ENCODE measurements at regions not wholly inside any gene's neighbourhood (a gene's known extent, or its start where the extent isn't known, plus 50 kb on each side); places are given as distances from the start of the nearest gene placed in this dataset.

DNA sequence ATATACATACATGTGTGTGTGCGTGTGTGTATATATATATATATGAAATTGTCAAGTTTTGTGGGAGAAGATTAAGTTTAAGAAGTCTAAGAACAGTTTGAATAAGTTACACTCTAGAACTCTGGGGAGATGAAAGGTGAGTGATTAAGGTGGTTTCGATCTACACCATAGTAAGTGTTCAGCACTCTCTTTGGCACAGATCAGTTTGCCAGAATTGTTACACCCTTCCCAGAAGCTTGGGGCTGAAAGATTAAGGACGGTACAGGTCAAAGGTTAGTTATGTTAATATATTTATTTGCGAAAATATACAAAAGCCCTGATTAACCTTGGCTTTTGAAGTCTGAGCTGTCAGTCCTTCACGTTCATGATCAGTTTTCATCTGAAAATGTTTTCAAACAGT is 309.1 kb downstream of the KLF5 start:
- Histone ChIP-seq H3K36me3 (ENCODE audit: control insufficient read depth, insufficient read depth, low read length) (no peaks in the 10 kb centered on the region), H3K27me3 (ENCODE audit: control insufficient read depth, insufficient read depth, low read length) (peaks cover 3% of the 10 kb centered on the region; the same call in 1 of the 2 replicates), H3K4me3 (ENCODE audit: low read depth, low read length) (no peak overlapping the region)
- TF ChIP-seq, protein P1, sequence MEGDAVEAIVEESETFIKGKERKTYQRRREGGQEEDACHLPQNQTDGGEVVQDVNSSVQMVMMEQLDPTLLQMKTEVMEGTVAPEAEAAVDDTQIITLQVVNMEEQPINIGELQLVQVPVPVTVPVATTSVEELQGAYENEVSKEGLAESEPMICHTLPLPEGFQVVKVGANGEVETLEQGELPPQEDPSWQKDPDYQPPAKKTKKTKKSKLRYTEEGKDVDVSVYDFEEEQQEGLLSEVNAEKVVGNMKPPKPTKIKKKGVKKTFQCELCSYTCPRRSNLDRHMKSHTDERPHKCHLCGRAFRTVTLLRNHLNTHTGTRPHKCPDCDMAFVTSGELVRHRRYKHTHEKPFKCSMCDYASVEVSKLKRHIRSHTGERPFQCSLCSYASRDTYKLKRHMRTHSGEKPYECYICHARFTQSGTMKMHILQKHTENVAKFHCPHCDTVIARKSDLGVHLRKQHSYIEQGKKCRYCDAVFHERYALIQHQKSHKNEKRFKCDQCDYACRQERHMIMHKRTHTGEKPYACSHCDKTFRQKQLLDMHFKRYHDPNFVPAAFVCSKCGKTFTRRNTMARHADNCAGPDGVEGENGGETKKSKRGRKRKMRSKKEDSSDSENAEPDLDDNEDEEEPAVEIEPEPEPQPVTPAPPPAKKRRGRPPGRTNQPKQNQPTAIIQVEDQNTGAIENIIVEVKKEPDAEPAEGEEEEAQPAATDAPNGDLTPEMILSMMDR (IDR thresholded peaks at IDR 0.05; ENCODE audit: insufficient read depth, low read depth, low read length): no peak
- ChIA-PET POLR2A (no interaction called here), CTCF (interaction anchor here (0.9 kb wide), 1 partner anchor 13 kb away, joined by 4 read pairs; no protein-coding TSS in a partner anchor)
- no peak for DNase-seq (ENCODE audit: low read depth)

DNA sequence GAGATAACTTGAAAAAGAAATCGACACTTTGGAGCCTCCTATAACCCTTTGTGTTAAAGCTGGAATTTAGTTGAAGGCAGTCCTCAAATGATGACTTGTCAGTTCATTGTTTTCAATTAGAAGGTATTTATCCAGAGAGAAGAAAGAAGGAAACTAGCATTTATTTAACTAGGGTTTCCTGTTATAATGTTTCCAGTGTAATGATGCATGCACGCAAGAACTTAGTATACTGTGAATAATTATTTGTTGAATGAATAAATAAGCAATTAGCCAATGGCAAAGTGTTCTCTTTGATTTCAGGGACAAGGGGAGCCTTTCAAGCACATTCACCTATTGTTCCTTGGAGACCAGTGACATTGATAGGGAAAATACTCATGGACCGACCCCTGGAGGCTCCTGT is 307.4 kb downstream of the KLF5 start:
- POLR2A ChIA-PET: no interaction called here
- H3K36me3 ChIP-seq (ENCODE audit: control insufficient read depth, insufficient read depth, low read length): no peaks in the 10 kb centered on the region
- TF ChIP-seq, protein P1 (IDR thresholded peaks at IDR 0.05; ENCODE audit: insufficient read depth, low read depth, low read length): no peak
- peaks cover 3% of the 10 kb centered on the region; the same call in 1 of the 2 replicates for H3K27me3 ChIP-seq (ENCODE audit: control insufficient read depth, insufficient read depth, low read length)
- CTCF ChIA-PET: no interaction called here
- no peak for DNase-seq (ENCODE audit: low read depth)
- no peak overlapping the region for H3K4me3 ChIP-seq (ENCODE audit: low read depth, low read length)

DNA sequence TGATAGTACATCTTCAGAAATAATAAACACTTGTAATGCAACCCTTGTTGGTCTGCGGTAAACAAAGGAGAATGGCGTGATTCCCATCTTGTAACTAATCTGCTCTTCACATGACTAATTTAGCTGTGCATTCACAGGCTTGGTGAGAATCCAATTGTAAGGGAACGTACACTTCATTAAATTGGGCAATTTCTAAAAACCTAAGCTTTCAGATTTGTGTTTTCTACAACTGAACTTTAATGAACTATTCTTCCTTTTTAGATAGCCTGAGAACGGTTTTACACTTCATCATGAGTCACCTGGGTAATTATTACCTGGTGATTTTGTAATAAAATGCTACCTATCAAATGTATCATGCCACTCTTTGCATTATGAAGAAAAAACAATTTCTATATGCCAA is 306.9 kb downstream of the KLF5 start:
- CTCF ChIA-PET: interaction anchor here (1.6 kb wide), 1 partner anchor 8 kb away, joined by 8 read pairs; no protein-coding TSS in a partner anchor
- H3K36me3 ChIP-seq (ENCODE audit: control insufficient read depth, insufficient read depth, low read length): no peaks in the 10 kb centered on the region
- TF ChIP-seq, protein P1 (IDR thresholded peaks at IDR 0.05; ENCODE audit: insufficient read depth, low read depth, low read length): no peak
- POLR2A ChIA-PET: no interaction called here
- DNase-seq (ENCODE audit: low read depth): no peak
- H3K27me3 ChIP-seq (ENCODE audit: control insufficient read depth, insufficient read depth, low read length): peaks cover 3% of the 10 kb centered on the region; the same call in 1 of the 2 replicates
- H3K4me3 ChIP-seq (ENCODE audit: low read depth, low read length): no peak overlapping the region

DNA sequence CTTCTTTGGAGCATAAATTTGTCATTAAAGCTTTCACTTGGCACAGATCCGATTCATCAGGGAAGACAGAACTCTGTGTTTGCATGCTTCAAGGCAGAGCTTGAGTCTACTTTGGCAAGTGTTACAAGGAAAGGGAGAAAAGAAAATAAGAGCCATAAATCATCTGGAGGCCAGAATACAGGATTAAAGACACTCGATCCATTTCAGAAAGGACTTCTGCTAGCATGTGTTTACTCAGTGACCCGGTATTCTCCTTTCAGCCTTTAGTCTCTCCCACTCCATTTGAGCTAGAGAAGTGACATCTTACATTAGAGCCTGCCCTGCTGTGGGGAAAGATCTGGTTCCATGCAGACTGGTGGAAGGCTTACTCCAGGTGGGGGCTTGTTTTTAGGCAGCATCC is 306.4 kb downstream of the KLF5 start:
- ChIA-PET POLR2A (no interaction called here), CTCF (interaction anchor here (1.6 kb wide), 1 partner anchor 8 kb away, joined by 8 read pairs; no protein-coding TSS in a partner anchor)
- no peak for DNase-seq (ENCODE audit: low read depth)
- H3K4me3 ChIP-seq (ENCODE audit: low read depth, low read length): no peak overlapping the region
- TF ChIP-seq, protein P1 (IDR thresholded peaks at IDR 0.05; ENCODE audit: insufficient read depth, low read depth, low read length): no peak
- no peaks in the 10 kb centered on the region for H3K36me3 ChIP-seq (ENCODE audit: control insufficient read depth, insufficient read depth, low read length)
- peaks cover 3% of the 10 kb centered on the region; the same call in 1 of the 2 replicates for H3K27me3 ChIP-seq (ENCODE audit: control insufficient read depth, insufficient read depth, low read length)

DNA sequence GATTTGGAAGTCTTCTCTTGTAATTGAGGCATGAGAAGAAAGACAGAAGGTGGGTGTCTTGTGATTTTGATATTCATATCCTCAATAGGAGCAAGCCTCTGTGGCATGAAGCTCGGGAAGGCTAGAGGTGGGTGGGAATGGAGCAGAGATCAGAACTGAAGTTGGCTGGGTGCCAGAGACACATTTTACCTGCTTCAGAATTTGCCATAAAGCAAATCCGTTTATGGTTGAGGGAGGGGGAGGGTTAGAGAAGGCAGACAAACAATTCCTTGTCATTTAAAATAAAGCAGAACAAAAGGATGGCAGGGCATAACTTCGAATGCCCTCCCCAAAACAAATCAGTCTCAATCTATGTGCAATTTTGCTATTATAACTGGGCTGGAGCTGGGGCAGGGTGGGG is 305.9 kb downstream of the KLF5 start:
- CTCF ChIA-PET: interaction anchor here (1.6 kb wide), 1 partner anchor 9 kb away, joined by 8 read pairs; no protein-coding TSS in a partner anchor

More for the DNA sequence above, 305.9 kb downstream of the KLF5 start:
- POLR2A ChIA-PET: no interaction called here
- no peak overlapping the region for H3K4me3 ChIP-seq (ENCODE audit: low read depth, low read length)
- no peaks in the 10 kb centered on the region for H3K36me3 ChIP-seq (ENCODE audit: control insufficient read depth, insufficient read depth, low read length)
- TF ChIP-seq, protein P1 (IDR thresholded peaks at IDR 0.05; ENCODE audit: insufficient read depth, low read depth, low read length): no peak
- DNase-seq (ENCODE audit: low read depth): no peak
- H3K27me3 ChIP-seq (ENCODE audit: control insufficient read depth, insufficient read depth, low read length): peaks cover 3% of the 10 kb centered on the region; the same call in 1 of the 2 replicates
